ENCODE measurements at regions not wholly inside any gene's neighbourhood (a gene's known extent, or its start where the extent isn't known, plus 50 kb on each side); places are given as distances from the start of the nearest gene placed in this dataset.
A peak's percentile ranks its signal among the peaks of the same experiment; 100 is the strongest.

DNA sequence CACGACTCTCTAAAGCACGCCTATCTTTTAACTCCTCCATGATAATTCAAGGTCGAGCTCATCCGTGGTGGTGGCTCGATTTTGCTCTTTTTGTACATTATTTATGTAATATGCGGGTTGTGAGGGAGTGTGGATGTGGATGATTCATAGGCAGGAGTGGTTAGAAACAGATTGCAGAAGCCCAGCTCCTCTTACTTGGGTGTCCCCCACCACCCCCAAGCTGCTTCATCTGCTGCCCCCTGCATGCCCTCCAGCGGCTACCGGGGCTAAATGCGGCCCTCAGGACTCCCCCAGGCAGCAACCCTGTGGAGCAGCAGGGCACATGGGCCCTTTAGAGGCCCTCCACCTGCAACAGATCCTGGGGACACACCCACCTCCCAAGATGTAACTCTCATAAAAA is 111.5 kb upstream of the SELENOK start:
- TF ChIP-seq, protein P1, sequence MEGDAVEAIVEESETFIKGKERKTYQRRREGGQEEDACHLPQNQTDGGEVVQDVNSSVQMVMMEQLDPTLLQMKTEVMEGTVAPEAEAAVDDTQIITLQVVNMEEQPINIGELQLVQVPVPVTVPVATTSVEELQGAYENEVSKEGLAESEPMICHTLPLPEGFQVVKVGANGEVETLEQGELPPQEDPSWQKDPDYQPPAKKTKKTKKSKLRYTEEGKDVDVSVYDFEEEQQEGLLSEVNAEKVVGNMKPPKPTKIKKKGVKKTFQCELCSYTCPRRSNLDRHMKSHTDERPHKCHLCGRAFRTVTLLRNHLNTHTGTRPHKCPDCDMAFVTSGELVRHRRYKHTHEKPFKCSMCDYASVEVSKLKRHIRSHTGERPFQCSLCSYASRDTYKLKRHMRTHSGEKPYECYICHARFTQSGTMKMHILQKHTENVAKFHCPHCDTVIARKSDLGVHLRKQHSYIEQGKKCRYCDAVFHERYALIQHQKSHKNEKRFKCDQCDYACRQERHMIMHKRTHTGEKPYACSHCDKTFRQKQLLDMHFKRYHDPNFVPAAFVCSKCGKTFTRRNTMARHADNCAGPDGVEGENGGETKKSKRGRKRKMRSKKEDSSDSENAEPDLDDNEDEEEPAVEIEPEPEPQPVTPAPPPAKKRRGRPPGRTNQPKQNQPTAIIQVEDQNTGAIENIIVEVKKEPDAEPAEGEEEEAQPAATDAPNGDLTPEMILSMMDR (IDR thresholded peaks at IDR 0.05): no peak
- H3K9me3 ChIP-seq: no peaks in the 10 kb centered on the region
- ATAC-seq (ENCODE audit: insufficient number of reproducible peaks, low FRiP score, low read depth) (no peak), DNase-seq (ENCODE audit: low spot score) (no peak)
- no peak overlapping the region for H3K4me3 ChIP-seq
- H3K27me3 ChIP-seq (replicated peaks; ENCODE audit: insufficient read depth): no peaks in the 10 kb centered on the region
- H3K36me3 ChIP-seq: no peaks in the 10 kb centered on the region
- no peak overlapping the region for H3K27ac ChIP-seq
- H3K4me1 ChIP-seq (ENCODE audit: control insufficient read depth in 1 of 2, low read depth in 2 of 2): peaks cover 0 to 11% of the 10 kb centered on the region in 2 donors

DNA sequence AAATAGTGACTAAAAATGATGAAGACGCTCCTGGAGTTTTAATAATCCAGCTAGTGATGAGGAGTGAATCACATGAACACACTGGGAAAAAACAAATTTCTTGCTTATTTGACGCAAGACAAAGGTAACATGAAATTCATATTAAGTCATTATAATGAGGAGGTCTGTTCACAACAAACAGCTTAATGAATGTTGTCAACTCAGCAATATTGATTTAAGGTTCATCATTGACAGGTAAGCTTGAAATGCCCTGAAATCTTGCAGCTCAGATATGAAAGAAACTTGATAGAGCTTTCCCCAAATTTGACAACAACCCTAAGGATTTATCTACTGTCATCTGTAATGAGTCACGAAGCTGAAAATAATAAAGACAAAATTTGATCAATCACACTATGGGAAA is 108.1 kb upstream of the SELENOK start:
- Histone ChIP-seq H3K4me3 (no peak overlapping the region), H3K4me1 (ENCODE audit: control insufficient read depth in 1 of 2, low read depth in 2 of 2) (peaks cover 0 to 45% of the 10 kb centered on the region in 2 donors), H3K36me3 (no peaks in the 10 kb centered on the region), H3K27ac (no peak overlapping the region), H3K27me3 (replicated peaks; ENCODE audit: insufficient read depth) (no peaks in the 10 kb centered on the region), H3K9me3 (no peaks in the 10 kb centered on the region)
- DNase-seq (ENCODE audit: low spot score): no peak
- no peak for ATAC-seq (ENCODE audit: insufficient number of reproducible peaks, low FRiP score, low read depth)
- TF ChIP-seq, protein P1 (IDR thresholded peaks at IDR 0.05): no peak

DNA sequence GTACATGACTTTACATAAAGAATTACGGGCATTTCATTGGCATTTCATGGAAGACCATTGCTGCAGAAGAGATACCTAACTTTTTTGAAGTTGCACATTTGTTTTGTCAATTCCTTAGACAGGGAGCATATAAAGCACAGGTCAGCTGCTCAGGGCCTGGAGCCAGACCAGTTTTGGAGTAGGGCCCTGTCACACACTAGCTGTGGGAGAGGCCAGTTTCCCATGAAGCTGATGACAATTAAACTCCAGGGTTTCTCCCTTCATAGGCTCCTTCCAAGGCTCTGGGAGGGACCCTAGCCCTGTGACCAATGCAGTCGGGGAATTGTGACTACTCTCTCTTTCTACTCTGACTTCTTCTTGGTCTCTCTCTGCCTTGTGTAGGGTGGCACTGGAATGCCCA is 107.3 kb upstream of the SELENOK start:
- no peak overlapping the region for H3K4me3 ChIP-seq
- H3K27ac ChIP-seq: no peak overlapping the region
- H3K9me3 ChIP-seq: no peaks in the 10 kb centered on the region
- no peaks in the 10 kb centered on the region for H3K36me3 ChIP-seq
- peaks cover 0 to 52% of the 10 kb centered on the region in 2 donors for H3K4me1 ChIP-seq (ENCODE audit: control insufficient read depth in 1 of 2, low read depth in 2 of 2)
- no peaks in the 10 kb centered on the region for H3K27me3 ChIP-seq (replicated peaks; ENCODE audit: insufficient read depth)
- no peak for ATAC-seq (ENCODE audit: insufficient number of reproducible peaks, low FRiP score, low read depth)
- no peak for DNase-seq (ENCODE audit: low spot score)
- TF ChIP-seq, protein P1 (IDR thresholded peaks at IDR 0.05): no peak

DNA sequence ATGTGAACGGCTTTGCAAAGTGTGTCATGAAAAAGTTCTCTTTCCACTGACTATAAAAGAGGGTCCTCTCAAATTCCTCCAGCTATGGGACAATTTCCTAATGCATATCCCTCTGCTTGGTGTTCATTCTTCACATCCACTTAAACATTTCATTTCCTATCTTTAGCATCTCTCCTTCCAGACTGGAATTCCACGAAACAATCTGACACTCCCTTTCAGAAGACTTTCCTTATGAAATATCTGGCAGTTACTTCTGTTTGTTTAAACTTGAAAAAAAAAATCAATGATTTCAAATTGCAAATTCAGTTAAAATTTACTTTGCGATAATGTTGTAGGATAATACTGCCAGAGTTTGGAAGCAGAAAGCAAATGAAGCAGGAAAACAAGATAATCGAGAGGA is 105.8 kb upstream of the SELENOK start:
- Histone ChIP-seq H3K9me3 (no peaks in the 10 kb centered on the region), H3K4me3 (no peak overlapping the region), H3K27me3 (replicated peaks; ENCODE audit: insufficient read depth) (no peaks in the 10 kb centered on the region), H3K36me3 (no peaks in the 10 kb centered on the region), H3K4me1 (ENCODE audit: control insufficient read depth in 1 of 2, low read depth in 2 of 2) (peaks cover 0 to 55% of the 10 kb centered on the region in 2 donors), H3K27ac (no peak overlapping the region)
- ATAC-seq (ENCODE audit: insufficient number of reproducible peaks, low FRiP score, low read depth): no peak
- no peak for DNase-seq (ENCODE audit: low spot score)
- TF ChIP-seq, protein P1 (IDR thresholded peaks at IDR 0.05): no peak

DNA sequence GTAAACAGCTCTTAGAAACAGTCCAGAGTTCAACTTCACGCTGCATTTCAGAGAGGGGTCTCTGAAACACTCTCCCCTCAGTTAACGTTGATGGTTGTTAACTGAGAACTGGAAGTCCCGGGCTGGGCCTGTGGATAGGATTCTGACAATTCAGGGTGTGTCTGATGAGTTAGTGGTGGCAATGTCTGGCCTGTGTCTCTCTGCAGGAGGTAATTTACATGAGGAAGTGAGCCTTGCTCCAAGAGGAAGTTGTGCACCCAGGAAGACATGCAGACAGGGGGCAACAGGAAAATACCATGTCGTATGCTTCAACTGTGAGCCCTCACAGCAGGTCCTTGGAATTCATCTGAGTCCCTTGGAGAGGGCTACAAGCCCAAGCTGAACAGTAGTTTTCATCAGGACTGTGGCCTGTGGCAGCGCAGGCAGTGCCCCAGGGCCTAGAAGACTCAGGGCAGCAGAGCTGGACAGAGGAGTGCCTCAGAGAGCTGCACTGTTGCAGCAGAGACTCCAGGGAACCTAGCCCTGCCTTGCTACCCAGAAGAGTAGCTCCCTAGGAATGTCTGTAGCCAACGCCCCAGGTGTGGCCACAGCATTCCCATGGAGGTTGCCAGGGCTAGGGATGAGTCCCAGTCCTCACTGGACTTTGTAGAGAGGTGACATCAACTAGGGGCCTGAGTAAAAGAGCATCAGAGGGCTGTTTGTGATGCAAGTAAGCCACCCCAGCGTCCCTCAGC is 104.6 kb upstream of the SELENOK start:
- TF ChIP-seq, protein P1 (IDR thresholded peaks at IDR 0.05): no peak
- ATAC-seq (ENCODE audit: insufficient number of reproducible peaks, low FRiP score, low read depth): no peak

More for the DNA sequence above, 104.6 kb upstream of the SELENOK start:
- H3K4me1 ChIP-seq (ENCODE audit: control insufficient read depth in 1 of 2, low read depth in 2 of 2): peaks cover 0 to 64% of the 10 kb centered on the region in 2 donors
- no peak overlapping the region for H3K4me3 ChIP-seq
- H3K27ac ChIP-seq: peak overlapping the region in 1 of 2 donors; percentile 32
- H3K9me3 ChIP-seq: no peaks in the 10 kb centered on the region
- no peaks in the 10 kb centered on the region for H3K27me3 ChIP-seq (replicated peaks; ENCODE audit: insufficient read depth)
- DNase-seq (ENCODE audit: low spot score): no peak
- H3K36me3 ChIP-seq: no peaks in the 10 kb centered on the region
